Posterior cingulate gyrus (tissue), 11 donors: ENCODE measurements at regions not wholly inside any gene's neighbourhood (a gene's known extent, or its start where the extent isn't known, plus 50 kb on each side); places are given as distances from the start of the nearest gene placed in this dataset.

Experiments used
- DNase-seq, 10 donors: peaks; one replicate each; pipeline versions ENCODE4 v3.0.0 to v3.0.0-alpha.2; 2020 to 2021; ENCODE audit warnings: mixed read lengths in 3 of 10
- intact Hi-C: fragments of 100-400 bp; cut with DNase I; formaldehyde crosslinking; loops from one replicate; pipeline ENCODE4 v1.15.1; 2023

DNA sequence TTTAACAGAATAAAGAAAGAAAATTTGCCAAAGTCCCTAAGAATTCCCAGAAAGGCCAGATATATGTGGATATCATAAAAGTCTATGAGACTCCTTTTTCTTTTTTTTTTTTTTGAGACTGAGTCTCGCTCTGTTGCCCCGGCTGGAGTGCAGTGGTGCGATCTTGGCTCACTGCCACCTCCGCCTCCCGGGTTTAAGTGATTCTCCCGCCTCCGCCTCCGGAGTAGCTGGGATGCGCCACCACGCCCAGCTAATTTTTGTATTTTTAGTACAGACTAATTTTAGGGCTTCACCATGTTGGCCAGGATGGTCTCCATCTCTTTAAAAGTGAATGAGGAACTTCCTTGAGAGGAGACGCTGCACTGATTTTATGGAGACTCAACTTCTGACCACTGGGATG, 335.2 kb downstream of the FBXO15 start:
- DNase-seq: no peak
- intact Hi-C loops: no loop called here

DNA sequence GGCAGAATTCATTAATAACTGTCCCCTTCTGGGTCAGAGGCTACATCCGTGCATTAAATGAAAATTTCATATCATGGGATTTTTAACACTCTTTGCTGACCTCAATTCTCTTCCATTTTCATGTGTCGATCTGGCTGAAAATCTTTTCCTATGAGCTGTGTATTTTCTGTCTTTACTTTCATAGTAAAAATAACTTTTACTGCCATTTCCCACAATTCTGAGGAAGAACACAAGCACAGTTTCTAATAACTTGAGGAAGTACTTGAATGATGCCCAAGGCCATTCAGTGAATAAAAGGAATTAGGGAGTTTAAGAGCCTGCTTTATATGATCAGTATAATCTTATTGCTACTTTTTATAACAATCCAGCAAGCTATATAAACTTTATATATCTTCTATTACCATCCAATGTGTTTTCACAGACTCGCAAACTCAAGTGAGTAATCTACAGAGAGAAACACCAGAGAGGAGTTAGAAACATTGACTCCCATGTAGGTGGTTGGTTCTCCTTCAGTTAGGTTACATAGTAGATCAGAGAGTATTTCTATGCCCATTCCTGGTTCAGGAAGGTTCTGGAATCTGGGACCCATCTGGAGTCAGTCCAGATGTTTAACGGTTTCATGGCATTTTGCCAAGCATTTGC, 340.0 kb downstream of the FBXO15 start:
- intact Hi-C loops: no loop called here
- no peak for DNase-seq

DNA sequence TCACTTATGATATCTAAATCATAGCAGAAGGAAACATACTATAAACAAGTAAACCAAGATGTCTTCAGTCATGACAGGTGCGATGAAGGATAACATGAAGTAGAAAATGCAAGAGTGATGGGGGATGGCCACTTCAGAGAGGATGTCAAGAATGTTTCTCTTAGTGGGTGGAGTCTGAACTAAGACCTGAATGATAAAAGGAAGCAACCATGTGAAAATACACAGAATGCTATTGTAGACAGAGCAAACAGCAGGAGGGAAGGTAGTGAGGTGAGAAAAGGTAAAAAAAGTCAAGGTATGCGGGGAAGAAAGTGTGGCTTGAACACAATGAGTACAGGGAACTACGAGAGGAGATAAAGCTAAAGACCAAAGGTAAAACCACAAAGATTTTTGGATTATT, 341.6 kb downstream of the FBXO15 start:
- DNase-seq: no peak
- intact Hi-C loops: no loop called here

GRCh38 chr18:73797419-73797818, 350.2 kb downstream of the FBXO15 start:
- DNase-seq: no peak

GRCh38 chr18:73793386-73793785, 354.2 kb downstream of the FBXO15 start:
- intact Hi-C loops: no loop called here
- no peak for DNase-seq

More at GRCh38 chr18:73797419-73797818, 350.2 kb downstream of the FBXO15 start:
- intact Hi-C loops: no loop called here

DNA sequence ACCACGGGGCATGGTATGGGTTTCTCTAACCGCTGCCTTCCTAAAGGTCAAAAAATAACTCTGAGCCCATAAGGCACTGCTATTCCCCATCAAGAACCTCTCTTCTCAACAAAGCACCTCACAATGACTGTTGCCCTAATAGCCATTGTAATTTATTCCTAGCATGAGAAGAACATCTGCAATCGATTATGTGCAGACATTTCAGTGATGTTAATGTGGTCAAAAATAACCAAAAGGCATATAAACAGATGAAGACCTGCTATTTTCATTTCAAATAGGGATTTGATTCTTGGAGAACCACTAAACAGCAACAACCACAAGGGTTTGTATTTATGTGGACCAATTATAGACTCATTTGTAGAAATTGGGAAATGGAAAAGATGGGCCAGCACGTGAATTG, 356.6 kb downstream of the FBXO15 start:
- DNase-seq: no peak
- intact Hi-C loops: no loop called here

GRCh38 chr18:73790587-73790986, 357.0 kb downstream of the FBXO15 start:
- intact Hi-C loops: no loop called here
- no peak for DNase-seq

- no peak for DNase-seq
- intact Hi-C loops: no loop called here
These were observed 360.3 kb downstream of the FBXO15 start for GRCh38 chr18:73787316-73787715.

GRCh38 chr18:73785300-73785699, 362.3 kb downstream of the FBXO15 start:
- intact Hi-C loops: no loop called here

DNA sequence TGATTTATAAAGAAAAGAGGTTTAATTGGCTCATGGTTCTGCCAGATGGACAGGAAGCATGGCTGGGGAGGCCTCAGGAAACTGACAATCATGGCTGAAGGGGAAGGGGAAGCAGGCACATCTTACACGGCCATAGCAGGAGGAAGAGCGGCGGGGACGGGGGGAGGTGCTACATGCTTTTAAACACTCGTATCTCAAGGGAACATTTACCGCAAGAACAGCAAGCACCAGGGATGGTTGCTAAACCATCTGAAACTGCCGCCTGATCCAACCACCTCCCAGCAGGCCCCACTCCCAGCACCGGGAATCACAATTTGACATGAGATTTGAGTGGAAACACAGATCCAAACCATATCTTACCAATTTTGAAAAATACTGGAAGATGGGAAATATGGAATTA, 362.8 kb downstream of the FBXO15 start:
- intact Hi-C loops: no loop called here
- DNase-seq: no peak

More at GRCh38 chr18:73785300-73785699, 362.3 kb downstream of the FBXO15 start:
- no peak for DNase-seq

GRCh38 chr18:73782405-73782804, 365.2 kb downstream of the FBXO15 start:
- intact Hi-C loops: no loop called here
- no peak for DNase-seq

- intact Hi-C loops: no loop called here
- no peak for DNase-seq
These were observed 367.4 kb downstream of the FBXO15 start for GRCh38 chr18:73780218-73780617.

GRCh38 chr18:73778032-73778359, 369.6 kb downstream of the FBXO15 start:
- intact Hi-C loops: no loop called here
- DNase-seq: no peak

DNA sequence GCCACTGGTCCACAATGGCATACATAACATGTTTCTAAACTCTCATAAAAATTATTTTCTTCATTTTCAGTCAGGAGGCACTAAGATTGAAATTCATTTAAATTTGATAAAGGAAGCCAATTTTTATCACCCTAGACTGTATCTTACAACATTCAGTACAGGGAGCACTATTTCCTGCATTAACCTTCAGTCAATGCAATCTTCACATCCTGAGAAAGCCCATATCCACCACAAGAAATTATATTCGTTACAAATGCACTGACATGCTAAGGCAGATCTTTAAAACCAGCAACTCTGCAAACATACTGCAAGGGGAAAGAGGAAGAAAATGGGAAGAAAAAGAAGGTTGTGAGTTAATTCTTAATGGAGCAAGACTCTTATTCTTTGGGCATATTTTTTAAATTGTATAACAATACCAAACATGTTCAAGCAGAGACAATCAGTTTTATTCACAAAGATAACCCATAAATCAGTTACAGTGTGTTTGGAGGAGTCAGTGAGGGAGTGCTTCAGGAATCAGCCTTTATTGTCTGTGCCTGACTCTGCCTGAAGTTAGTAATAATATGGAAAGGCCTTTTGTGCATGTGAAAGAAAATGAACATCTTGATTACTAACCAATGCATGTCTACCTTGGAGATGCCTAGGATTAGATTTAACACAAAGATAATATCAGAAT, 370.1 kb downstream of the FBXO15 start:
- intact Hi-C loops: no loop called here
- no peak for DNase-seq

- intact Hi-C loops: no loop called here
- DNase-seq: peak in 7 of 10 donors; percentile 25 to 91 (median 48)
These were observed 372.7 kb downstream of the FBXO15 start for GRCh38 chr18:73774811-73775509.

DNA sequence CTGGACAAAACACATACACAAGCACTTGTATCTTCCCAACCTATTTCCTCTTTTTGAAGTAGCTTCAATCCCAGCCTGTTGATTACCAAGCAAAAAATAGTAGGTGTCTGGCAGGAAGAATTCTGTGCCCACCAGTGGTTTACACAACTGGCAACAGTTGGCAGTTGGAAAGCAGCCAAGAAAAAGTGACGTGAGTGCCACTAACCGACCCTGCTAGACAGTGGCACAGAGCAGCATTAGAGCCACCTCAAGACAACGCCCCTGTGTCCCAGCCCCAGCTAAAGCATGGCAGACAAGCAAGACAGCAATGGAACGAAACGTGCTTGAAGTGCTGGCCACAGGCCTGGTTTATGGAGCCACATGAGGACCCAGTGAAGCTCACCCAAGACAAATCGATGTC, 379.6 kb downstream of the FBXO15 start:
- intact Hi-C loops: no loop called here
- DNase-seq: no peak

- intact Hi-C loops: no loop called here
- no peak for DNase-seq
These were observed 380.6 kb downstream of the FBXO15 start for GRCh38 chr18:73766910-73767515.

GRCh38 chr18:73758446-73758845, 389.2 kb downstream of the FBXO15 start:
- intact Hi-C loops: no loop called here

DNA sequence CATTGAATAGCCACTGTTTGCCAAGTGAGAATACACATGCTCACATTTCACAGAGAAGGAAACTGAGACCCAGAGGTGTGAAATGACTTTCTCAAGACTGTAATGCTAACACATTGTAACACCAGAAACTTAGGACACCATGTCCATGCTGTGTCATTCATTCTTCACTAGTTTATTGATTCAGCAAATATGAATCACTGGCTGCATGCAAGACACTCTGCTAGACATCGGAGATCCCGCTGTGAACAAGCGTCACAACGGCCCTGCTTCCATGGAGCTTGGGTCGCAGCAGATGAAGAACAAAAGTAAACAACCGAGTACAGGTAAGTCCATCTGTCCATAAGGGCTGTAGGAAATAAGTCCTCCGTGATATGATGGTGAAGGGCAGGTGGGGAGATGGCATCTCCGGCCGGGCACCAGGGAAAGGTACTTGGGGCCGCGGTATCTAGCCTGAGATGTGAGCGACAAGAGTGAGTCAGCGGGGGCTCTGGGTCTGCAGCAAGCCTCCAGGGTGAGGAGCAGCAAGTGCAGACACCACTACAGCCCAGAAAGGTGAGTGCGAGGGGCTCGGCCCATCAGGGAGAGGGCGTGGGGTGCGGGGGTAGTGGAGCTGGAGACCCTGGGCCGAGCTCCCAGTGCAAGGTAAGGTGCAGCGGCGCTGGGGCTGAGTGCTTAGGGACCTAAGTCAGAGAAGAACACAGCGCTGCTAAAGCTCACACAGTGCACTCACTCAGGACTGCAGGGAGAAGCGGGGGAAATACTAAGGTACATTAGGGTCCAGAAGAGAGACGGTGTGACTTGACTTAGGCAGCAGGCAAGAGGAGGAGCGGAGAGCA, 391.2 kb downstream of the FBXO15 start:
- peak in 1 of 10 donors; percentile 66 for DNase-seq
- intact Hi-C loops: no loop called here

More at GRCh38 chr18:73758446-73758845, 389.2 kb downstream of the FBXO15 start:
- no peak for DNase-seq

GRCh38 chr18:73752965-73753364, 394.7 kb downstream of the FBXO15 start:
- intact Hi-C loops: no loop called here
- no peak for DNase-seq

- DNase-seq: no peak
- intact Hi-C loops: no loop called here
These were observed 395.1 kb downstream of the FBXO15 start for GRCh38 chr18:73752546-73752945.
